GM12878 (cell line): ENCODE measurements at regions not wholly inside any gene's neighbourhood (a gene's known extent, or its start where the extent isn't known, plus 50 kb on each side); places are given as distances from the start of the nearest gene placed in this dataset.

Experiments
- ATAC-seq: fragments of 200-7000 bp; cut with Tn5 transposase; 3 replicates; pipeline ENCODE4 v1.9.1; 2020; ENCODE audit warnings: mild to moderate bottlenecking, moderate library complexity
- BruUV-seq: library from RNA; stranded (reverse); fragments of 400-500 nt; replicated peaks from 2 replicates; lab custom pipeline; 2021; lab: Mats Ljungman, UMichigan
- CTCF ChIA-PET: fragments of 300-600 bp; sonication (Branson Sonifier 250); formaldehyde crosslinking; extraction: SDS; loops from one replicate; lab custom pipeline; 2021; ENCODE audit warnings: inconsistent platforms; lab: Yijun Ruan, JAX
- POLR2A ChIA-PET: fragments of 350-600 bp; formaldehyde crosslinking; extraction: SDS; loops from one replicate; lab custom pipeline; 2021; ENCODE audit warnings: inconsistent platforms; lab: Charles Lee
- RAD21 ChIA-PET: fragments of 300-600 bp; sonication (Branson Sonifier 250); formaldehyde crosslinking; loops from one replicate; lab custom pipeline; 2023; ENCODE audit warnings: antibody characterized with exemption; ENCODE audit not compliant: unreplicated experiment; lab: Charles Lee
- SMC1A ChIA-PET: fragments of 300-600 bp; sonication (Branson Sonifier 250); formaldehyde crosslinking; loops from one replicate; lab custom pipeline; 2023; ENCODE audit not compliant: unreplicated experiment, uncharacterized antibody; lab: Charles Lee
- DNase-seq: peaks from one replicate; pipeline ENCODE4 v3.0.0-alpha.2; 2011; ENCODE audit warnings: low read depth, low spot score
- FAIRE-seq: peaks from 3 replicates; lab custom pipeline; 2011; peaks lifted over from hg19 to GRCh38; lab: Jason Lieb, UNC
- H2AFZ ChIP-seq: 2 replicates; pipeline ENCODE4 v1.6.0; 2011; ENCODE audit warnings: low read depth, low read length, control low read depth; ENCODE audit not compliant: control insufficient read depth
- H3K27ac ChIP-seq: 2 replicates; pipeline ENCODE4 v1.5.1; 2011; ENCODE audit warnings: control low read depth; ENCODE audit not compliant: control insufficient read depth, insufficient read depth
- H3K27me3 ChIP-seq, 2 experiments: replicated peaks in 1 of 2; 2 replicates each; pipeline versions ENCODE4 v1.6.0 to v1.6.1; 2011; ENCODE audit warnings: low read length in 1 of 2; ENCODE audit not compliant: control insufficient read depth in 2 of 2, insufficient read depth in 2 of 2
- H3K36me3 ChIP-seq, 2 experiments: 2 replicates each; pipeline ENCODE4 v1.5.1; 2011; ENCODE audit warnings: low read length in 1 of 2; ENCODE audit not compliant: control insufficient read depth in 2 of 2, insufficient read depth in 2 of 2
- H3K4me1 ChIP-seq: 2 replicates; pipeline ENCODE4 v1.6.1; 2011; ENCODE audit warnings: mild to moderate bottlenecking, low read length, moderate library complexity, mixed read lengths; ENCODE audit not compliant: control insufficient read depth, insufficient read depth
- H3K4me2 ChIP-seq: 2 replicates; pipeline ENCODE4 v1.6.0; 2011; ENCODE audit warnings: control low read depth; ENCODE audit not compliant: control insufficient read depth, insufficient read depth
- H3K4me3 ChIP-seq: fragments of 200-600 bp; sonication (generic); 2 replicates; pipeline ENCODE4 v1.5.1; 2016
- H3K79me2 ChIP-seq: 2 replicates; pipeline ENCODE4 v1.6.0; 2011; ENCODE audit warnings: low read length; ENCODE audit not compliant: control insufficient read depth, insufficient read depth
- H3K9ac ChIP-seq: 2 replicates; pipeline ENCODE4 v1.8.0; 2011; ENCODE audit warnings: low read length, control low read depth, mixed read lengths; ENCODE audit not compliant: control insufficient read depth, insufficient read depth
- H3K9me3 ChIP-seq: replicated peaks from 3 replicates; pipeline ENCODE4 v1.5.1; 2011; ENCODE audit warnings: mild to moderate bottlenecking, low read length; ENCODE audit not compliant: control insufficient read depth, insufficient read depth
- H4K20me1 ChIP-seq: 2 replicates; pipeline ENCODE4 v1.6.0; 2011; ENCODE audit not compliant: control insufficient read depth, insufficient read depth
- CBFB ChIP-seq: IDR thresholded peaks from 2 replicates; pipeline ENCODE4 v1.6.1; 2016; ENCODE audit warnings: antibody characterized with exemption, low read depth
- CHD2 ChIP-seq: IDR thresholded peaks from 2 replicates; pipeline ENCODE4 v1.6.1; 2011; ENCODE audit warnings: low read depth, low read length, improper control_type of control experiment, borderline replicate concordance
- FOS ChIP-seq: IDR thresholded peaks from 3 replicates; pipeline ENCODE4 v1.6.1; 2011; ENCODE audit warnings: borderline replicate concordance; ENCODE audit not compliant: insufficient read length; ENCODE audit errors: extremely low read depth
- GATAD2B ChIP-seq: fragments of 450-650 bp; conservative IDR thresholded peaks from 2 replicates; pipeline ENCODE4 v1.6.1; 2017; ENCODE audit warnings: low read depth, mild to moderate bottlenecking, moderate library complexity
- IKZF1 ChIP-seq: fragments of 450-650 bp; conservative IDR thresholded peaks from 2 replicates; pipeline ENCODE4 v1.6.1; 2017; ENCODE audit warnings: antibody characterized with exemption, mild to moderate bottlenecking
- IKZF2 ChIP-seq, 2 experiments: fragments of 450-650 bp; IDR thresholded peaks; 2 replicates each; pipeline ENCODE4 v1.6.1; 2017; ENCODE audit warnings: mild to moderate bottlenecking in 2 of 2, moderate library complexity in 2 of 2
- NFIC ChIP-seq: IDR thresholded peaks from 2 replicates; pipeline ENCODE4 v1.6.1; 2012; ENCODE audit warnings: low read depth, mild to moderate bottlenecking, inconsistent platforms, low read length, moderate library complexity
- PAX8 ChIP-seq: fragments of 450-650 bp; IDR thresholded peaks from 2 replicates; pipeline ENCODE4 v1.6.1; 2017; ENCODE audit warnings: mild to moderate bottlenecking, moderate library complexity
- RB1 ChIP-seq: fragments of 450-650 bp; formaldehyde crosslinking; IDR thresholded peaks from 2 replicates; pipeline ENCODE4 v1.6.1; 2017; ENCODE audit warnings: mild to moderate bottlenecking, borderline replicate concordance
- RBBP5 ChIP-seq: fragments of 200-600 bp; sonication (generic); conservative IDR thresholded peaks from 2 replicates; pipeline ENCODE4 v1.6.1; 2016
- SMAD1 ChIP-seq: fragments of 450-650 bp; IDR thresholded peaks from 2 replicates; pipeline ENCODE4 v1.6.1; 2018; ENCODE audit warnings: mild to moderate bottlenecking, low read depth; ENCODE audit not compliant: partially characterized antibody
- SPI1 ChIP-seq: IDR thresholded peaks from 2 replicates; pipeline ENCODE4 v1.6.1; 2011; ENCODE audit warnings: low read depth, mild to moderate bottlenecking, low read length, moderate library complexity, borderline replicate concordance; ENCODE audit not compliant: insufficient read depth
- SREBF1 ChIP-seq: IDR thresholded peaks from 2 replicates; pipeline ENCODE4 v1.6.1; 2012; ENCODE audit warnings: mild to moderate bottlenecking, low read length
- STAT1 ChIP-seq: fragments of 450-650 bp; conservative IDR thresholded peaks from 2 replicates; pipeline ENCODE4 v1.6.1; 2014; ENCODE audit warnings: antibody characterized with exemption, mild to moderate bottlenecking
- SUZ12 ChIP-seq: fragments of 200-600 bp; sonication (generic); IDR thresholded peaks from one replicate; pipeline ENCODE4 v1.6.1; 2018; ENCODE audit warnings: antibody characterized with exemption, mild to moderate bottlenecking; ENCODE audit not compliant: unreplicated experiment
- ZNF217 ChIP-seq: fragments of 450-650 bp; IDR thresholded peaks from 2 replicates; pipeline ENCODE4 v1.6.1; 2017; ENCODE audit warnings: antibody characterized with exemption, mild to moderate bottlenecking
- WGBS: methylation state at CpG from one replicate; pipeline ENCODE4 v1.1.6; 2016; ENCODE audit warnings: low lambda C conversion rate; ENCODE audit not compliant: insufficient replicate concordance, insufficient coverage; ENCODE audit errors: missing lambda C conversion rate; 5-methylcytosine and 5-hydroxymethylcytosine counted together
- in situ Hi-C: fragments of 300-500 bp; cut with MboI; formaldehyde crosslinking; loops from 9 replicates; pipeline ENCODE4 v1.14.3; 2018; ENCODE audit warnings: mixed read lengths
- intact Hi-C: fragments of 100-400 bp; cut with micrococcal nuclease; formaldehyde crosslinking; loops from one replicate; pipeline ENCODE4 v1.14.2; 2022; ENCODE audit not compliant: unreplicated experiment

DNA sequence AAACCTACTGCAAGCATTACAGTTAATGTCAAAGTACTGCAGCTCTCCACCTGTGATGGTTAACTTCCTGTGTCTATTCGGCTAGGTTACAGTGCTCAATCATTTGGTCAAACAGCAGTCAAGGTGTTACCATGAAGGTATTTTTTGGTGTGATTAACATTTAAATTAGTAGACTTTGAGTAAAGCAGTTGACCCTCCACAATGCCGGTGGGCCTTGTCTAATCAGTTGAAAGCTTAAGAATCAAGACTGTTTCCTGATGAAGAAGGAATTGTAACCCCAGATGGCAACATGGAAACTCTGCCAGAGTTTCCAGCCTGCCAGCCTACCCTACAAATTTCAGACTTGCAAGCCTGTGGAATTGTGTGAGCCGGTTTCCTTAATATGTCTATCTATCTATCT lies 683.9 kb downstream of the BRD1 start:
- Histone ChIP-seq H3K27me3 (no peaks in the 10 kb centered on the region), H3K27ac (no peak overlapping the region), H3K9ac (no peak overlapping the region), H3K4me3 (no peak overlapping the region), H3K79me2 (no peaks in the 10 kb centered on the region), H4K20me1 (no peaks in the 10 kb centered on the region), H2AFZ (no peak overlapping the region), H3K4me1 (no peaks in the 10 kb centered on the region), H3K4me2 (no peak overlapping the region), H3K9me3 (no peaks in the 10 kb centered on the region; the same call in 2 of the 3 replicates), H3K36me3 (no peaks in the 10 kb centered on the region)
- ATAC-seq = no peak
- WGBS = 56% methylated on average over 3 of the region's 3 CpGs
- RAD21 ChIA-PET = no interaction called here
- in situ Hi-C loops = no loop called here
- POLR2A ChIA-PET = no interaction called here
- DNase-seq = no peak
- TF ChIP-seq RB1 = no peak
- TF ChIP-seq NFIC = no peak
- TF ChIP-seq CBFB = no peak
- TF ChIP-seq GATAD2B = no peak
- TF ChIP-seq ZNF217 = no peak
- TF ChIP-seq FOS = no peak
- no peak for TF ChIP-seq IKZF1
- no peak for TF ChIP-seq IKZF2 (IDR thresholded peaks at IDR 0.05)
- no peak for TF ChIP-seq STAT1
- no peak for TF ChIP-seq SMAD1
- no peak for TF ChIP-seq SREBF1
- TF ChIP-seq CHD2 = no peak
- no peak for TF ChIP-seq RBBP5
- TF ChIP-seq SPI1 = no peak
- no peak for TF ChIP-seq SUZ12
- no peak for TF ChIP-seq PAX8
- intact Hi-C loops = no loop called here
- no TSS peak for BruUV-seq
- FAIRE-seq = no peak
- SMC1A ChIA-PET = no interaction called here
- CTCF ChIA-PET = no interaction called here
